Activated CD8-positive, alpha-beta T cell treated with anti-CD3 and anti-CD28 coated beads for 36 hours (primary cell): ENCODE measurements at regions not wholly inside any gene's neighbourhood (a gene's known extent, or its start where the extent isn't known, plus 50 kb on each side); places are given as distances from the start of the nearest gene placed in this dataset.
A peak's percentile ranks its signal among the peaks of the same experiment; 100 is the strongest.

Source experiments
- ATAC-seq: fragments of 200-7000 bp; cut with Tn5 transposase; one replicate; pipeline ENCODE4 v1.10.0; 2021; ENCODE audit warnings: mild to moderate bottlenecking, moderate library complexity
- CTCF ChIA-PET: fragments of 350-600 bp; sonication (Branson Sonifier 250); formaldehyde crosslinking; loops from one replicate; lab custom pipeline; 2021; ENCODE audit warnings: antibody characterized with exemption; lab: Charles Lee
- POLR2A ChIA-PET: fragments of 350-600 bp; sonication (Branson Sonifier 250); formaldehyde crosslinking; loops from one replicate; lab custom pipeline; 2021; ENCODE audit warnings: antibody characterized with exemption; lab: Charles Lee
- DNase-seq: peaks from one replicate; pipeline ENCODE4 v3.0.0-alpha.2; 2020
- H3K27ac Mint-ChIP-seq: one replicate; pipeline ENCODE4 v1.8.0; 2021; ENCODE audit warnings: mild to moderate bottlenecking, mixed read lengths
- H3K27me3 Mint-ChIP-seq: one replicate; pipeline ENCODE4 v1.8.0; 2021; ENCODE audit warnings: mixed read lengths
- H3K36me3 Mint-ChIP-seq: one replicate; pipeline ENCODE4 v1.8.0; 2021; ENCODE audit warnings: low read depth, mixed read lengths
- H3K4me1 Mint-ChIP-seq: one replicate; pipeline ENCODE4 v1.8.0; 2021; ENCODE audit warnings: low read depth, mixed read lengths
- H3K4me3 Mint-ChIP-seq: one replicate; pipeline ENCODE4 v1.8.0; 2021; ENCODE audit warnings: mild to moderate bottlenecking, moderate library complexity, mixed read lengths
- H3K9me3 Mint-ChIP-seq: one replicate; pipeline ENCODE4 v1.8.0; 2021; ENCODE audit warnings: mixed read lengths
- CTCF ChIP-seq: fragments of 200-600 bp; IDR thresholded peaks from one replicate; pipeline ENCODE4 v1.8.0; 2022; ENCODE audit warnings: antibody characterized with exemption, mild to moderate bottlenecking
- intact Hi-C: fragments of 100-400 bp; cut with micrococcal nuclease; formaldehyde crosslinking; loops from one replicate; pipeline ENCODE4 v1.10.0; 2022

GRCh38 chr2:128467321-128467969 is 148.8 kb upstream of the HS6ST1 start:
- H3K27ac Mint-ChIP-seq: no peak overlapping the region
- ChIA-PET POLR2A (no interaction called here), CTCF (no interaction called here)
- no peak for TF ChIP-seq CTCF
- no peaks in the 10 kb centered on the region for H3K4me1 Mint-ChIP-seq
- H3K9me3 Mint-ChIP-seq: peaks cover 31% of the 10 kb centered on the region
- peaks cover 2% of the 10 kb centered on the region for H3K27me3 Mint-ChIP-seq
- intact Hi-C loops: no loop called here
- DNase-seq (no peak), ATAC-seq (no peak)
- no peak overlapping the region for H3K4me3 Mint-ChIP-seq
- peaks cover 14% of the 10 kb centered on the region for H3K36me3 Mint-ChIP-seq

- ChIA-PET CTCF (interaction anchor here (1.3 to 1.7 kb wide), 2 partner anchors 8 to 12 kb away, joined by 4 to 8 read pairs; no protein-coding TSS in a partner anchor), POLR2A (no interaction called here)
- Mint-ChIP-seq H3K9me3 (peaks cover 31% of the 10 kb centered on the region), H3K36me3 (peaks cover 16% of the 10 kb centered on the region), H3K27me3 (peaks cover 5% of the 10 kb centered on the region), H3K4me3 (no peak overlapping the region), H3K27ac (no peak overlapping the region), H3K4me1 (peaks cover 6% of the 10 kb centered on the region)
- ATAC-seq (no peak), DNase-seq (no peak)
- TF ChIP-seq CTCF: no peak
- intact Hi-C loops: no loop called here
Observed at GRCh38 chr2:128468186-128468920, 149.7 kb upstream of the HS6ST1 start.

GRCh38 chr2:128469203-128469602 is 150.5 kb upstream of the HS6ST1 start:
- H3K36me3 Mint-ChIP-seq: peaks cover 16% of the 10 kb centered on the region
- CTCF ChIA-PET: interaction anchor here (1.3 to 1.7 kb wide), 2 partner anchors 9 to 11 kb away, joined by 4 to 8 read pairs; no protein-coding TSS in a partner anchor
- no peak for ATAC-seq
- peak; percentile 34 for TF ChIP-seq CTCF
- POLR2A ChIA-PET: no interaction called here
- intact Hi-C loops: no loop called here
- H3K4me3 Mint-ChIP-seq: no peak overlapping the region
- peaks cover 9% of the 10 kb centered on the region for H3K4me1 Mint-ChIP-seq
- peaks cover 7% of the 10 kb centered on the region for H3K27me3 Mint-ChIP-seq
- DNase-seq: peak; percentile 12
- no peak overlapping the region for H3K27ac Mint-ChIP-seq
- peaks cover 31% of the 10 kb centered on the region for H3K9me3 Mint-ChIP-seq

- Mint-ChIP-seq H3K36me3 (peaks cover 16% of the 10 kb centered on the region), H3K4me3 (no peak overlapping the region), H3K27me3 (peaks cover 13% of the 10 kb centered on the region), H3K9me3 (peaks cover 31% of the 10 kb centered on the region), H3K27ac (no peak overlapping the region), H3K4me1 (peaks cover 14% of the 10 kb centered on the region)
- ATAC-seq (no peak), DNase-seq (no peak)
- intact Hi-C loops: no loop called here
- POLR2A ChIA-PET: no interaction called here
- CTCF ChIA-PET: interaction anchor here (1.7 kb wide), 1 partner anchor 10 kb away, joined by 8 read pairs; no protein-coding TSS in a partner anchor
- TF ChIP-seq CTCF: no peak
Observed at GRCh38 chr2:128469875-128470274, 151.2 kb upstream of the HS6ST1 start.

- peaks cover 29% of the 10 kb centered on the region for H3K9me3 Mint-ChIP-seq
- POLR2A ChIA-PET: no interaction called here
- intact Hi-C loops: no loop called here
- H3K27ac Mint-ChIP-seq: no peak overlapping the region
- peaks cover 14% of the 10 kb centered on the region for H3K4me1 Mint-ChIP-seq
- peaks cover 15% of the 10 kb centered on the region for H3K36me3 Mint-ChIP-seq
- no peak overlapping the region for H3K4me3 Mint-ChIP-seq
- H3K27me3 Mint-ChIP-seq: peaks cover 18% of the 10 kb centered on the region
- DNase-seq (no peak), ATAC-seq (peak; percentile 50)
- CTCF ChIA-PET: no interaction called here
- no peak for TF ChIP-seq CTCF
Observed at GRCh38 chr2:128472789-128473174, 154.1 kb upstream of the HS6ST1 start.
